Prostate gland (tissue), 2 donors: ENCODE measurements at regions not wholly inside any gene's neighbourhood (a gene's known extent, or its start where the extent isn't known, plus 50 kb on each side); places are given as distances from the start of the nearest gene placed in this dataset.

Source experiments
- DNase-seq: peaks from one replicate; pipeline ENCODE4 v3.0.0-alpha.2; 2019; ENCODE audit warnings: low spot score
- H3K27ac ChIP-seq, 2 donors: fragments of 200-600 bp; sonication (generic); 2 replicates each; pipeline ENCODE4 v1.5.1; 2017 to 2019
- H3K27me3 ChIP-seq: fragments of 200-600 bp; sonication (generic); replicated peaks from 2 replicates; pipeline ENCODE4 v1.5.1; 2019; ENCODE audit not compliant: insufficient read depth
- H3K36me3 ChIP-seq, 2 donors: fragments of 200-600 bp; sonication (generic); 1 replicate in 1 of 2; 2 replicates in 1 of 2; pipeline versions ENCODE4 v1.5.1 to v1.8.1; 2017 to 2019
- H3K4me1 ChIP-seq: fragments of 200-600 bp; sonication (generic); replicated peaks from 2 replicates; pipeline ENCODE4 v1.5.1; 2019
- H3K4me3 ChIP-seq, 2 donors: fragments of 200-600 bp; sonication (generic); 2 replicates each; pipeline ENCODE4 v1.5.1; 2017 to 2019
- H3K9me3 ChIP-seq: fragments of 200-600 bp; sonication (generic); 2 replicates; pipeline ENCODE4 v1.5.1; 2017
- CTCF ChIP-seq, 4 experiments: fragments of 200-600 bp in 2 of 4; fragments of 450-650 bp in 2 of 4; sonication (generic) in 2 of 4; IDR thresholded peaks; 1 replicate in 3 of 4; 2 replicates in 1 of 4; pipeline ENCODE4 v1.5.1; 2016 to 2019; ENCODE audit warnings: antibody characterized with exemption in 4 of 4, mild to moderate bottlenecking in 2 of 4, moderate library complexity in 2 of 4
- POLR2A ChIP-seq: fragments of 450-650 bp; IDR thresholded peaks from one replicate; pipeline ENCODE4 v1.6.1; 2016; ENCODE audit warnings: antibody characterized with exemption, mild to moderate bottlenecking
- POLR2AphosphoS5 ChIP-seq: sonication (generic); formaldehyde crosslinking; IDR thresholded peaks from one replicate; pipeline ENCODE4 v1.6.1; 2017; ENCODE audit warnings: antibody characterized with exemption
- WGBS: methylation state at CpG from one replicate; pipeline ENCODE4 v1.1.5; 2018; 5-methylcytosine and 5-hydroxymethylcytosine counted together
- intact Hi-C: fragments of 100-400 bp; cut with DNase I; formaldehyde crosslinking; loops from one replicate; pipeline ENCODE4 v1.14.2; 2022

GRCh38 chr6:105499931-105500330 is 97.0 kb upstream of the PREP start:
- H3K36me3 ChIP-seq = no peaks in the 10 kb centered on the region
- no peak for DNase-seq
- no peaks in the 10 kb centered on the region for H3K27me3 ChIP-seq
- H3K9me3 ChIP-seq = no peaks in the 10 kb centered on the region
- TF ChIP-seq CTCF (IDR thresholded peaks at IDR 0.05) (no peak), POLR2A (no peak), POLR2AphosphoS5 (no peak)
- no peak overlapping the region for H3K27ac ChIP-seq
- no peak overlapping the region for H3K4me3 ChIP-seq
- WGBS = 74% methylated on average over 3 of the region's 3 CpGs
- no peaks in the 10 kb centered on the region for H3K4me1 ChIP-seq
- intact Hi-C loops = loop anchor here (10.0 kb wide), 1 partner anchor 105 kb away; no protein-coding TSS in a partner anchor

DNA sequence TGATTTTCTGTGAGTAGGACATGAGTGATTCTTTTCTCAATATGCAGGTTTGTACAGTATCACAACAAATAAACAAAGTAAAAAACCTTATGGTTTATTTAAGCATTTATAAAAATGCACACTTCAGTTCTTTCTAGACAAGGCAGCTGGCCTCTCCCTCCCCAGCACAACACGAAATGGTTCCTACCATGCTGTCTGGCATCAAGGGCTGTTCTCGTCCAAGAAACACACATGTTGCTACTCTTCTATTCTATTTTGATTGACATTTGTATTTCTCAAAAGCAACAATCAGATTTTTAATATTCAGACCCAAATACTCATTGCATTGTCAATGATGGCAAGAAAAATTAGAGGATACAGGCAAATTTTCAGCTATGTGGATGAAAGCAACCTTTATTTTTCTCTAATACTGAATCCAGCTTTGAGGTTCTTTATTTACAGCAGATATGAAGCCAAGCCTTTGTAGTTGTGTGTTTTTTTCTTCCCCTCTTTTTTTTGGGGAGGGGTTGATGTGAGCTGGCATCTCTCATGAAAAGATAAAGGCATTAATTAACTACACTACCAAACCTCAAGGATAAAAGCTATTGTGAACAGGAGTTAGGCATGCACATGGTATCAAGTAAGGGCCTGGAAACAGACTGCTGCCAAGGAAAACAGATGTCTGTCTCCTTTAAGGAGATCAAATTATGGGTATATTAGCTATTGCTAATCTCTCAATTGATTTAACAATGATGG is 96.4 kb upstream of the PREP start:
- TF ChIP-seq POLR2AphosphoS5 (no peak), CTCF (IDR thresholded peaks at IDR 0.05) (no peak), POLR2A (no peak)
- Histone ChIP-seq H3K27ac (no peak overlapping the region), H3K4me3 (no peak overlapping the region), H3K27me3 (no peaks in the 10 kb centered on the region), H3K9me3 (no peaks in the 10 kb centered on the region), H3K36me3 (no peaks in the 10 kb centered on the region), H3K4me1 (no peaks in the 10 kb centered on the region)
- DNase-seq = no peak
- 88% methylated on average over 2 of the region's 2 CpGs for WGBS
- intact Hi-C loops = loop anchor here (10.0 kb wide), 1 partner anchor 105 kb away; no protein-coding TSS in a partner anchor

GRCh38 chr6:105497549-105497948 is 94.7 kb upstream of the PREP start:
- intact Hi-C loops = loop anchor here (10.0 kb wide), 1 partner anchor 107 kb away; no protein-coding TSS in a partner anchor
- 89% methylated on average over 2 of the region's 2 CpGs for WGBS
- H3K9me3 ChIP-seq = no peaks in the 10 kb centered on the region

GRCh38 chr6:105495515-105495914 is 92.6 kb upstream of the PREP start:
- TF ChIP-seq POLR2A (no peak), POLR2AphosphoS5 (no peak), CTCF (IDR thresholded peaks at IDR 0.05) (no peak)
- no peak for DNase-seq
- intact Hi-C loops = loop anchor here (10.0 kb wide), 1 partner anchor 109 kb away; no protein-coding TSS in a partner anchor
- WGBS = 87% methylated on average over 6 of the region's 6 CpGs
- H3K27ac ChIP-seq = no peak overlapping the region
- H3K9me3 ChIP-seq = no peaks in the 10 kb centered on the region
- H3K36me3 ChIP-seq = no peaks in the 10 kb centered on the region
- H3K4me3 ChIP-seq = no peak overlapping the region
- H3K27me3 ChIP-seq = no peaks in the 10 kb centered on the region
- H3K4me1 ChIP-seq = no peaks in the 10 kb centered on the region

More at GRCh38 chr6:105497549-105497948, 94.7 kb upstream of the PREP start:
- no peak overlapping the region for H3K4me3 ChIP-seq
- H3K4me1 ChIP-seq = no peaks in the 10 kb centered on the region
- H3K36me3 ChIP-seq = no peaks in the 10 kb centered on the region
- no peak for TF ChIP-seq CTCF (IDR thresholded peaks at IDR 0.05)
- TF ChIP-seq POLR2A = no peak
- no peak for TF ChIP-seq POLR2AphosphoS5
- no peak for DNase-seq
- H3K27me3 ChIP-seq = no peaks in the 10 kb centered on the region
- H3K27ac ChIP-seq = no peak overlapping the region

DNA sequence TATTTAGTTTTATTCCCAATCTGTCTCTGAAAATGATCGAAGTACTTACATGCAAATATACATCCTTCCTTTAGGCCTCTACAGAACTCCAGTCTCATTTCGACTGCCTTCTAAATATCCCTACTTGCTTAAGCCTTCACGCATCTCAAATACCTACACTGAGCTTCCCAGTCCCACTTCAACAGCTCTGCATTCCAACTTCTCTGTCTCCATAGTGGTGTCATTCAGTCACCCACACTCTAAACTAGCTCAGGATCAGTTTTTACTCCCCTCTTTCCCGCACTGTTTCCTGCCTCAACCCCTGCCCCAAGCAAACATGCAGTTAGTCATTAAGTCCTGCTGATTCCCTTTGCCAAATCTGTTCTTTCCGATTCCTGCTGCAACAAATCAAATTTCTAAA is 91.8 kb upstream of the PREP start:
- Histone ChIP-seq H3K4me3 (no peak overlapping the region), H3K36me3 (no peaks in the 10 kb centered on the region), H3K27me3 (no peaks in the 10 kb centered on the region), H3K4me1 (no peaks in the 10 kb centered on the region), H3K9me3 (no peaks in the 10 kb centered on the region), H3K27ac (no peak overlapping the region)
- intact Hi-C loops = loop anchor here (10.0 kb wide), 1 partner anchor 110 kb away; no protein-coding TSS in a partner anchor
- no peak for DNase-seq
- 88% methylated on average over 5 of the region's 5 CpGs for WGBS
- no peak for TF ChIP-seq POLR2AphosphoS5
- no peak for TF ChIP-seq CTCF (IDR thresholded peaks at IDR 0.05)
- TF ChIP-seq POLR2A = no peak
